GM18870 (cell line): ENCODE measurements at regions not wholly inside any gene's neighbourhood (a gene's known extent, or its start where the extent isn't known, plus 50 kb on each side); places are given as distances from the start of the nearest gene placed in this dataset.

Source experiments
- ATAC-seq: cut with Tn5 transposase; IDR thresholded peaks from one replicate; pipeline ENCODE4 v1.9.1; 2021; ENCODE audit warnings: moderate library complexity; ENCODE audit not compliant: unreplicated experiment

DNA sequence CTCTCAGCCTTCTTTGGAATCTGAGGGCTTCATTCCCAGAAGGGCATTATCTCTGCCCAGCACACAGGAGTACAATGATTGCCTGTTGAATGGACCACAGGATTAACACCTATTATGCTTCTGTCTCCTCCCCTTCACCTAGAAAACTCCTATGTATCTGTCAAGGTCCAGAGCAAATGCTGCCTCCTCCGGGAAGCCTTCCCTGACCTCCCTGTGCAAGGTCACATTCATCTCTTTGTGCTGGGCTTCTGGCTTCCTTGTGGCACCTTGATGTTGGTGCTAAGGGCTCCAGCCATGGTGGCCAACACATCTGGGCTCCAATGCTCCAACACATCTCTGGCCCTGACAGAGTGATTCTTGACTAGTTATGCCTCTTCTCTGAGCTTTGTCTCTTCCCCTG lies 49.9 kb upstream of the ATP2B2 start:
- no peak for ATAC-seq

GRCh38 chr3:10556312-10556711 lies 50.9 kb upstream of the ATP2B2 start:
- no peak for ATAC-seq

DNA sequence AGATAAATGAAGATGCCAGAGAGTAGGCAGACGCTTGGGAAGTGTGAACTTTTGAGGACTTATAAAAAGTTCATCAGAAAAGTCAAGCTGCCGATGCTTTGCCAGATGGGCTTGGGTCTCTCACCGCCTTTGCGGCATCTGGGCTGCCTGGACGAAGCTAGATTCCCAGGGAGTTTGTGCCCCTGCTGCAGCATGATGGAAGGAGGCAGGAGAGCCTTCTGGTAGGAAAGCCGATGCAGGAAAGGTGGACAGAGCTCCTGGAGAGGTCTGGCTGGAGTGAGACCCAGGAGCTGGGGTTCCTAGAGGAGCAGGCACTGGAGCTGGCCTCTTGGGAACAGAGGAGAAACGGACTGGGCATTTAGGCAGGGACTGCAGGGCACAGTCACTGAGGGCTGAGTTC lies 51.9 kb upstream of the ATP2B2 start:
- ATAC-seq = no peak

GRCh38 chr3:10557781-10558373 lies 52.5 kb upstream of the ATP2B2 start:
- no peak for ATAC-seq

- ATAC-seq = no peak
These were observed 53.4 kb upstream of the ATP2B2 start for GRCh38 chr3:10558736-10559135.

DNA sequence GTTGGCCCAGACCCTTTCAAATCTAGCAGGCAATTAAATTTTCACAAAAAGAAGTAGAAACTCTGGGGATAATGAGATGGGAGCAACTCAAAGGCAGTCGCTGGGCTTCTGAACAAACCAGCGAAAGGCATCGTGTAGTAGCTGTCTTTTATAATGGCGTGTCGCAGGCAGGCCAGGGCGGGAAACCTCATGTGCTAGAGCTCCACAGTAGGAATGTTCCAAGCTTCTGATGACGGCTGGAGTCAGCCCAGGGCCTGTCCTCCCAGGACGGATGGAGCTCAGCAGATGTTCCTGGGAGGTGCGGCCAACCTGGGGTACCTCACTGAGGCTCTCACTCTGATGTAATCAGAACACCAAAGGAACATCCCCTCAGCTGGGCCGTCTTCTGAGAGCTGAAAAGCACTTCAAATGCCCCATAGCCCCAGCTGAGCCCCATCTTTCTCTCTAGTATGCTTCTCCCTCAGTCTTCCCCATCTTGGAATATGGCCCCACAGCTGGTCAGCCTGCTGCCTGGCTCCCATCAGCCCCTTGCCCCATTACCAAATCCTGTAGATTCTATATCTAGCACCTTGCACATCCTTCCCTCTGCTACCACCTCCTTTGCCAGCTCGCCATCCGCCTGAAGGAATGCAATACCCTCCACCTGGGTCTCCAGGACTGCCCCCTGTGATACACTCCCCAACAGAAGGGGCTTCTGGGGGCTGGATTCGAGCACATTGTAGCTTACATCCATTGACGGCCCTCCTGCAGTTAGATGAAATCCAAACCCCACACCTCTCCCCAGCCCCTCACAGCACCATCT lies 54.9 kb upstream of the ATP2B2 start:
- no peak for ATAC-seq

- no peak for ATAC-seq
These were observed 56.0 kb upstream of the ATP2B2 start for GRCh38 chr3:10561162-10561945.

DNA sequence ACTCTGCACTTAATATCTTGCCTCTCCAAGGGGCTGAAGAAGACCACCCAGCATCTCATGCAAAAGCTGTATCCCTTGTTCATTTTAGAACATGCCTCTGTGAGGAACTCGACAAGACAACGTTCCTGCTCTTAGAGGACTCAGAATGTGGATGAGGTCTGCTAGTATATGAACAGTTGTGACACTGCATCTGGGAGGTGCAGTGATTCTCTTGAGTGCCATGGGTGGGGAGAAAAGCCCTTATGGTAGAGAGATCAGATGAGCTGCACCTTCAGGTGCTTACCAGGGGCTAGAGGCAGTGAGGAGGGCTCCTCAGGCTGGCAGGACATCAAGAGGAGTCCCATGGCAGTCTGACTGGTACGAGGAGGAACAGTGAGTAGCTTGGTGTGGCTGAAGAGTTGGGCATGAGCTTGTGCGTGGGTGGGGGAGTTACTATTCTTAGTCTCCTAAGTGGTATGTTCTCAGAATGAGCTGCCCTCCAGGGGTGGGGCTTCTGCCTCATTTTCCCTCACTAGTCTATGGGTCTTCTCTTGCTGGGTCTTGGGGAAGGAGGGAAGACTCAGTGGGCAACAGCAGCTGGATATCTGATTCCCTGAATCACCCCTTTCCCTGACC lies 56.7 kb upstream of the ATP2B2 start:
- no peak for ATAC-seq

DNA sequence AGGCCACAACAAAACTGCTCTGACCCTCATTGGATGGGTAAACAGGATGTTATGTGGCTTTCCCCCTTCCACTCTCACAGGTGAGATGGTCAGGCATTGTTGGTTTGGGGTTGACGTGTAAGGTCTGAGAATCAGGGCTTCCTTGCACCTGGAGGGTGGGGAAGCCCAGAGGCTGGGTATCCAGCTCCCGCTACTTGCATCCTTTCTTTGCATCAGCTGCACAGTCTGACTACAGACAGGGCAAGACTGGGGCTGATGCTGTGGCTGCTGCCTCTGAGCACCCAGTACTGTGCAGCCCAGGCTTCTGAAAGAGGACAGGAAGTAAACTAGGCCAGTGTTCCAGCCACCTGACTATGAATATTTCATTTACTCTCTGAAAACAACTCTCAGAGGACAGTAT lies 58.0 kb upstream of the ATP2B2 start:
- no peak for ATAC-seq

DNA sequence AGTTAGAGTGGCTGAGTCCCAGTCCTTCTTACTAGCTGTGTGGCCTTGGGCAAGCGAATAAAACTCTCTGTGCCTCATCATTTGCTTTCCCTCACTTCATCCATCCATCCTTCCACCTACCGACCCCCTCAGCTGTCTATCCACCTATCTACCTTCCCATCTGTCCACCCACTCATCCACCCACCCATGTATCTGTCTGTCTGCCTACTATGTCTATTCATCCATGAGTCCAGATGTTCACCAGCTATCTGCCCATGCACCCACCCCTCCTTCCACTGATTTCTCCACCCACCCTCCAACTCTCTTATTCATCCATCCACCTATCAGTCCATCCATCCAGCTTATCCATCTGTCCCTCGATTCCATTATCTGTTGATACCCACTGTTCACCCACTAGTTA lies 60.4 kb upstream of the ATP2B2 start:
- no peak for ATAC-seq

- ATAC-seq = no peak
These were observed 61.1 kb upstream of the ATP2B2 start for GRCh38 chr3:10566451-10566850.

- ATAC-seq = no peak
These were observed 63.2 kb upstream of the ATP2B2 start for GRCh38 chr3:10568549-10568948.

DNA sequence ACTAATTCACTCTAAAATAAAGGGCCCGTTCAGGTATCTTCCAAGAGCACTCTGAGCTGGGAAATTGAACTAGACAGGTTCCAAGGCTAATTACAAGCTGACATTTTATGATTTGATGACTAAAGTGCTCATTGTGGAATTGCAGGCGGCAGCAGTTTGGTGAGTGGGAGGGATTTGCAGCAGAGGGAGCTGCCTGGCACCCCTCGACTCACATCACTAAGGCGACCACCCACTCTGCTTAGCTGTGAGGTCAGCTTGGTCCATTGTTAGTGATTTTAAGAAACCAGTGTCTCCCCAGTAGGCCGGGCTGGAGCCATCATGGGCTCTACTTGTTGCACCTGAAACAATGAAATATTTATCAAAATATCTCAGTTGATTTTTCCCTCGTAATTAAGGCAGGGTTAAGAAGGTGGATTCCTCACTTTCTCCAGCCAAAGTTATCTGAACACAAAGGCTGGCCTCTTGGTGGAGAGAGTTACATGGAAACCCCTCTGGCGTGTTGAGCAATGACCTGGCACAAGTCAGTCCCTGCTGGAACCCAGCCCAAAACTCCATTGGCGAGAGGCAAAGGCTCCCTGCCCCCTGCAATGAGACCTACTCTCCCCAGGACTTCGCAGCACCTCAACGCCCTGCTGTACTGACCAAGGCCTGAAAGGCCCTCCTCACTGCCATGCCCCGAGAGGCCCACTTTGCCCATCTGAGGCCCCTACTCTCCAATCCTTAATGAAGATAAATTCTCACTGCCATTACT lies 65.0 kb upstream of the ATP2B2 start:
- no peak for ATAC-seq

- ATAC-seq = no peak
These were observed 68.8 kb upstream of the ATP2B2 start for GRCh38 chr3:10574101-10574620.

GRCh38 chr3:10575601-10576160 lies 70.3 kb upstream of the ATP2B2 start:
- no peak for ATAC-seq

DNA sequence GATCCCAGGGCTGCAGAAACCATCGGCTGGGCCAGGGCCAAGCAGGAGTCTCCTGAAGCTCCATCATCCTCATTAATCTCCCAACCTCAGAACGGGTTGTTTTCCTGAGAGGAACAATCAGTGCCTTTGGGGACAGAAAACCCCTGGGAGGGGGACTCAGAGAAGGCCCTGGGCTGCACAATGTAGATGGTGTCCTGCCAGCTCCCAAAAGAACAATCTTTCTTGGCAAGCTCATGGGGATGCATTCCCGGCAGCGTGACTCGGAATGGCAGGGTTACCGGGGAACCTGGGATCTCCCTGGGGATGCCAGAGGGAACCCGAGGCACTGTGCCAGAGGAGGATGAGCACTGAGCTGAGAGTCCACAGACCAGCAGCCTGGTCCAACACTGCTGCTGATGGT lies 72.1 kb upstream of the ATP2B2 start:
- no peak for ATAC-seq

GRCh38 chr3:10580426-10580825 lies 75.0 kb upstream of the ATP2B2 start:
- no peak for ATAC-seq

GRCh38 chr3:10581251-10581650 lies 75.9 kb upstream of the ATP2B2 start:
- no peak for ATAC-seq

GRCh38 chr3:10581716-10582115 lies 76.3 kb upstream of the ATP2B2 start:
- no peak for ATAC-seq

DNA sequence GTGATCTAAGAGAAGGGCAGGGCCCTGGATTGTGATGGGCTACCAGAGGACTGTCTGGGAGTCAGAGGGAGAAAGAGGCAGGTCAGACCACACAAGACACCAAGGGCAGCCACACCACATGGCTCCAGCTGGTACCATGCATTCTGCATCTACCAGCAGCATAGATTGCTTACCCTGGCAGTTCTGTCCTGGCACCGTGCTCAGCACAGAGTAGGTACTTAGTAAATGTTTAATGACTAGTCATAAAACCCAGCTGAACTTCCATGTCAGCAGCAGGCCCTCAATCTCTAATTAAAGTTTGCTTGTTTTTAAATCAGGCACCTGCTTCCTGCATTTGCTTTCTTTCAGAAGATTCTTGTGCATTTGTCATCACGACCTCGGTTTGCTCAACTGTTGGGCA lies 77.3 kb upstream of the ATP2B2 start:
- no peak for ATAC-seq
